GM19328 (cell line): ENCODE measurements at regions not wholly inside any gene's neighbourhood (a gene's known extent, or its start where the extent isn't known, plus 50 kb on each side); places are given as distances from the start of the nearest gene placed in this dataset.
"Not testable (repeated sequence)": the region's sequence is repeated elsewhere in the genome, so short reads cannot be mapped to it uniquely, and the experiment has no call there.

Source experiments
- ATAC-seq: cut with Tn5 transposase; IDR thresholded peaks from one replicate; pipeline ENCODE4 v1.9.1; 2021; ENCODE audit warnings: mild to moderate bottlenecking, moderate library complexity; ENCODE audit not compliant: unreplicated experiment

DNA sequence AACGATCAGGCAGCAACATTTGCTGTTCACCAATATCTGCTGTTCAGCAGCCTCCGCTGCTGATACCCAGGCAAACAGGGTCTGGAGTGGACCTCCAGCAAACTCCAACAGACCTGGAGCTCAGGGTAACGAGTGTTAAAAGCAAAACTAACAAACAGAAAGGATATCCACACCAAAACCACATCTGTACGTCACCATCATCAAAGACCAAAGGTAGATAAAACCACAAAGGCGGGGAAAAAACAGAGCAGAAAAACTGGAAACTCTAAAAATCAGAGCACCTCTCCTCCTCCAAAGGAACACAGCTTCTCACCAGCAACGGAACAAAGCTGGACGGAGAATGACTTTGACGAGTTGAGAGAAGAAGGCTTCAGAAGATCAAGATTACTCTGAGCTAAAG lies 192.8 kb upstream of the MGAT5 start:
- not testable (repeated sequence) for ATAC-seq

GRCh38 chr2:134062235-134062634 lies 191.6 kb upstream of the MGAT5 start:
- ATAC-seq: not testable (repeated sequence)

DNA sequence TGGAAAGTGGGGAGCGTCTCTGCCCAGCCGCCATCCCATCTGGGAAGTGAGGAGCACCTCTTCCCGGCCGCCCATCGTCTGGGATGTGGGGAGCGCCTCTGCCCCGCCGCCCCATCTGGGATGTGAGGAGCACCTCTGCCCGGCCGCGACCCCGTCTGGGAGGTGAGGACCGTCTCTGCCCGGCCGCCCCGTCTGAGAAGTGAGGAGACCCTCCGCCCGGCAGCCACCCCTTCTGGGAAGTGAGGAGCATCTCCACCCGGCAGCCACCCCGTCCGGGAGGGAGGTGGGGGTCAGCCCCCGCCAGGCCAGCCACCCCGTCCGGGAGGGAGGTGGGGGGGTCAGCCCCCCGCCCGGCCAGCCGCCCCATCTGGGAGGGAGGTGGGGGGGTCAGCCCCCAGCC lies 190.0 kb upstream of the MGAT5 start:
- ATAC-seq: not testable (repeated sequence)

- ATAC-seq: no peak
Measured at GRCh38 chr2:134070281-134070741, 183.6 kb upstream of the MGAT5 start.

GRCh38 chr2:134072341-134072740 lies 181.5 kb upstream of the MGAT5 start:
- no peak for ATAC-seq

DNA sequence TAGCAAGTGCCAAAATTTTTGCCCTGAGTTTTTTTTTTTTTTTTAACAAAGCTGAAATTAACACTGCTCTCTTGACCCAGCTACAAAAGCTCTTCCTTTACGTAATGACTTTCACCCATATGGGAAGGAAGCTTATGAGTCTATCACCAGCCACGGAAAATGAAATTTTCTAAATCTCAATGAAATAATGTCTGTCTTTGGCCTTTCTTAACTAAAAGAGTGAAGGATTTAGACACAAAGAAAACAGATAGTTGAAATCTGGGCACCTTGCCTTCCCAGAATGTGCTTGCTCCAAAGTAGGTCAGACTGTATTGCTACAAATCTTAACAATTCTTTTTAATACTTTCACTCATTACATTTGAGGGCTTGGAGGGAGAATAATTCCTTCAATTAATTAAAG lies 180.8 kb upstream of the MGAT5 start:
- ATAC-seq: no peak

DNA sequence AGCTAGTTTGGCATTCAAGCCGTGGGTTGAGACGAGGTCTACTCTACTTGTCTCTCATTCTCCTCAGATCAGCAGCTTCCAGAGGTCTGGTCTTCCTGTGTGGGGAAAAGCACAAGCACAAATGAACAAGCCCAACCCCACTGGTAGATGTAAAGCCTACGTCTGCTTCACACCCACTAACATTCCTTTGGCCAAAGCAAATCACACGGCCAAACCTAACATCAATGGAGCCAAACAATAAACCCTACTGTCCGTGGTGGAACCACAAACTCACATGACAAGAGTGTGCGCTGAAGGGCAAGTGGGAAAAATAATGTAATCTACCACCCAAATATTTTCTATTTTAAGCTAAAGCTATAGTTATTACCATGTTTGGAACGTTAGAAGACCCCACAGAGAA lies 179.3 kb upstream of the MGAT5 start:
- no peak for ATAC-seq

- no peak for ATAC-seq
Measured at GRCh38 chr2:134075204-134075603, 178.7 kb upstream of the MGAT5 start.

DNA sequence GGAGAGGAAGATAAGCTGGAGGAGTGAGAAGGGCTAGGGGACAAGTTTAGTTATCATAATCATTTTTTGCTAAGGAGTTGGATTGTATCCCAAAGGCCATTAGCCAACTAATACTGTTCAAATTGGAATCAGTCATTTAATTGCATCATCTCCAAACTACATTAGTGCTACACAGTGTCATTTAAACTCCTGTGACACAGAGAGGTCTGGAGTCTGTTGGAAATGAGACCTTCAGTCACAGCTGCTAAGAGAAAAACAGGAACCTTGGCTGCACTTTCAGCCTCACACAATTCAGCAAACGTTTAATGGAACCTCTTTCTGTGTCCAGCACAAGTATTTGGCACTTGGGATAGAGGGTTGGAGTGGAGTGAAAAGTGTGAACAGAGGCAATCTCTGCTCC lies 175.5 kb upstream of the MGAT5 start:
- no peak for ATAC-seq

GRCh38 chr2:134079373-134079772 lies 174.5 kb upstream of the MGAT5 start:
- peak; percentile 89 for ATAC-seq

DNA sequence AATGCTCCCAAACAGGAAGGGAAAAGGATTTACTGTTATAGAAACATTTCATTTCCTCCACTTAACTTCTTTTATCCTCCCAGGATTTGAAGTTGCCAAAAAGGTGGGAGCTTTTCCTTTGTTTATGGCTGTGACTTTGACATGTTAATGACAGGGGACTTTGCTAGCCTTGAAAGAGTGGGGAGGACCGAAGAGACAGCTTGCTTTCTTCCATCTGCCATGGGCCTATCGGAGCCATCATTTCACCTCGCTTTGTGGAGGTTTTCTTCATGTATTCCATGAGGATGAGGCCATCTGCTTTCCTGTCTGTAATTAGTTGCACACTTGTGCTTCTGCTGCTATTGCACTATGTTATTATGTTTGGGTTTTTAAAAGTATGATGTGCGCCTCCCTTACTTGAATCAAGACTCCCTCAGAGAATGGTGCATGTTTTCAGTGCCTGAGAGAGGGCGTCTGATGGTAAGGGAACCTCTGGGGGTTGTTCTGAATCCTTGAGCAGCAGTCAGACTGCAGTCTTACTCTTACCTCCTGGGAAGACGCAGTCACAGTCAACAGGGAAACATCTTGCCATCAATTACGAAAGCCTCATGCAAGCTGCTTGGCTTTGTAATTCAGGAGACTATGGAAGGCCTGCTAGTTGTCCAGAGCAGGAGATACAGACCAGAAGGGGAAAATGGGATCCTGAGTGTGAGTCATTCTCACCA lies 173.3 kb upstream of the MGAT5 start:
- ATAC-seq: no peak

- ATAC-seq: no peak
Measured at GRCh38 chr2:134081238-134081938, 172.5 kb upstream of the MGAT5 start.

GRCh38 chr2:134083548-134083947 lies 170.3 kb upstream of the MGAT5 start:
- ATAC-seq: no peak

GRCh38 chr2:134086594-134087219 lies 167.2 kb upstream of the MGAT5 start:
- ATAC-seq: no peak

DNA sequence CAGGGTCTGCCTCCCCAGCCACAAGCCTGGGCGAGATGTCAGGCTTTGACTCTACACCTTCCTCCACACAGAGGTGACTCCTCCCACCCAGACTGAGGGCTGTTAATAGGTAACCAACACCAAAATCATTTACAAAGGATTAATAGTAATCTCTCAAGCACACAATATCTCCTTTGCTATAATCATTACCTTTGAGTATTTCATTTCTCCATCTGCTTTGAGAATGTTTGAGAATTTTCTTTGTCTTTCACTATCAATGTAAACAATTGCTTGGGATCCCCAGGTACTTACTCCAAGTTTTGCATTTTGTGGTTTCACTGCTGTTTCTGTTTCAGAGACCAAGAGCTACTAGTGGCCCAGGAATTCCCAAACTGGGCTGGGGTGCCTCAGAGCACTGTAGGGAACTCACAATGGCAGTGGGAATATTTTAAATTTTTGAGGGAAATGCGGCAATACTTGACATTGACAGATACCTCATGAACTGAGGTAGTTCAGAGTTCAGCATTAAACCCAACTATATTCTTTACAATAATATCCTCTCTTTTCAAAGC lies 166.4 kb upstream of the MGAT5 start:
- ATAC-seq: peak; percentile 62

DNA sequence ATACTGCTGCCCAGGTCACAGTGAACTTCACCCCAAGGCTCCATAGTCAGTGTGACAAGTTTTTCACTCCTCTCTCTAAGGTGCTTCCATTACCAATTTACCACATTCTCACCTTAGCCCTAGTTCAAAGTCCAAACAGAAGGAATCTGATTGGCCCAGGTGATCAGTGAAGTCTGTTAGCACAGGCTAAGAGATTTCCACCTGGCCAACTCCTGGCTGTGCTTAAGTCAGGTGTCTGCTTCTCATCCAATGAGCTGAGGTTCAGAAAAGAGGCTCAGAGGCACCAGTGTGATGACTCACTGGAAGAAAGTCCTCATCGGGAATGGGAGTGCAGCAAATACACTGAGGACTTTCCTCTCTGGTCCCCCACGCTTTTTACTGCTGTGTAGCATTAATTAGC lies 164.4 kb upstream of the MGAT5 start:
- no peak for ATAC-seq

DNA sequence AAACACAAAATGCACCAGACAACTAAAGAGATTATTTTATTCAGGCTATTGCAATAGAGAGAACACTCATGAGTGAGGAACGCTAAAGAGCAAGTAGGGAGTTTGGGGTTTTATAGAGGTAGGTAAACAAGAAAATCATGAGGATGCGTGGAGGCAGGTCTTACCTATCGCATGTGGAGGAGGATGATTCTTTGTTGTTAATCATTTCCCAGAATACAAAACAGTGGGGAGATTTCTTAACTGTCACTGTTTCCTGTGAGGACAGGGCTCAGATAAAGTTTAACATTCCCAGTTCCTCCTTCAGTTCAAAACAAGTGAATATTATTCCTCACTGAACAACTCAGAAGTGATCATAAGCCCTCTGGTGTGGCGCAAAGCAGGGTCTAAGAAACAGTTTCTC lies 156.1 kb upstream of the MGAT5 start:
- no peak for ATAC-seq

GRCh38 chr2:134098321-134098720 lies 155.6 kb upstream of the MGAT5 start:
- no peak for ATAC-seq

DNA sequence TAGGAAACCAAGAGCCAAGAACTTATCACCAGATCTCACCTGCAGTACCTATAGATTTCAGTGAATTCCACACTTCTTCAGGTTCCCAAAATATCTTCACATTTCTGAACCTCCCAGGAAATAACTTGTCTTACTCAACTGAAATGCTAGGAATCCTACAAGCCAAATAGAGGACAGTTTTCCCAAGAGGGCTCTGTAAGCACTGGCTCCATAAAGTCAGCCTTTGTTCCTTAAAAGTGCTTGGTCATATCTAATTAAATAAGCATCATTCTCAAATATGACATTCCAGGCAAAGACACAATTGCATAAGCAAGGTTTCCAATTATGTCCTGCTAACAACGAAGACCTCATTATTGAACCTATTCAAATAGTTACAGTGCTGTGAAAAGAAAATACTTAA lies 154.6 kb upstream of the MGAT5 start:
- ATAC-seq: no peak

DNA sequence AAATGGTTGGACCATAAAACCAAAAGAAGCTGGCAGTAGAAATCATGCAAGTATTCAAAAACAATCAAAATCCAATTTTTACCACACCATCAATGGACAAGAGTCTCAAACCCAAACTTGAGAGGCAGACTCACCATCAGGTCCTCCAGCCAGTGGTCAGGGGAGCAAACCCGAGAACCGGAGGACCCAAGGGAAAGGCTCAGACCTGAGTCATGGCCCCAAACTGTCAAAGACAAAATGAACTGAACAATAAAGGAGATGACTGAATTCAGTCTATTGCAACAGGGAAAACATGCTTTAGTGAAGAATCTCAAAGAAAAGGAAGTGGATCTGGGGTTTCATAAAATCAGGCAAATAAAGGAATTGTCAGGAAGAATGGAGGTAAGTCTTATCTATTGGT lies 150.7 kb upstream of the MGAT5 start:
- ATAC-seq: no peak

GRCh38 chr2:134104754-134105153 lies 149.1 kb upstream of the MGAT5 start:
- no peak for ATAC-seq

DNA sequence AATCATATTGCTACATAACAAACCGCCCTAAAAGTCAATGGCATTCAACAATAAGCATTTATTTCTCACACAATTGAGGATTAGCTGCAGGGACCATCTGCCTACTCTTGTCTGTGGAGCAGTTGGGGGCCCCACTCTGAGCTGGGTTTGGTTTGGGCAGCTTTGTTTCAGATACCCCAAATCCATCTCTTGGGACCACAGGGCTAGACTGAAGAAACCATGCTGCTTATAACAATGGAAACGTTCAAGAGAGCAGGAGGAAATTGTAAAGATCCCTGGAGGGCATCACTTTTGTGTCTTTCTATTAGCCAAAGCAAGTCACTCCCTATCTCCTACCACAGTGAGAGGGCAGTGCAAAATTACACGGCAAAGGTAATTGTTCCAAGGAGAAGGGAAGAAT lies 146.5 kb upstream of the MGAT5 start:
- ATAC-seq: no peak
